ENCODE measurements at regions not wholly inside any gene's neighbourhood (a gene's known extent, or its start where the extent isn't known, plus 50 kb on each side); places are given as distances from the start of the nearest gene placed in this dataset.

DNA sequence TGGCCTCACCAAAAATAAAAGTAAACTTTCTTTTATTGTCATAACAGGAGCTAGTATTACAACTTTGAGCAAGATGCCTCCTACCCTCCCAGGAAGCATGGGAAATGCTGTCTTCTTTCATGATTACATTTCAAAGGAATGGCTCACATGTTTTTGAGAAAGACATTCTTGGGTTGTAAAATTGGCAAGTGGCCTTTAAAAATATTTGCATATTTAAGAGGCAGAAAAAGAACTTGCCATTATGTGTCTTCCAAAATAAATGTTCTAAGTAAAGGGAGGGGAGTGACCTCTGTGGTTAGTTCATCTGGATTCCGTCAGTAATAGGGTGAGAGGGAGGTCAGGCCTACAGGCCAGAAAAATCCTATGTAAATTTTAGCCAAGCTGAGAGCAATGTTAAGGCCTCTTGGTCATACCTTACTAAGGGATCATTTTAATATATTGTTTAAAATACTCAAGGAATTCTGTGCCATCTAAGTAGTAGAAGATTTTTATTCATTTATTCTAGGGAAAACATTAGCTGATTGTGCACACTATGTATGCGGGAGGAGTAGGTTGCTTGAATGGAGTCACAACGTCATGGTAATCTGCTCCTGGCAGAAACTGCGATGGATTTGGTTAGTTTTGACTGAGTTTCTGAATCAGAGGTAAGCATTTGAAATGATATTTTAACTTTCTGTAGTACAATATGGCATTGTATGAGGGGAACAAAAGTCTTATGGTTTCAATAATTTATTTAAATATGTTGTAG lies 1485.7 kb upstream of the CDH9 start:
- TF ChIP-seq, protein P1, sequence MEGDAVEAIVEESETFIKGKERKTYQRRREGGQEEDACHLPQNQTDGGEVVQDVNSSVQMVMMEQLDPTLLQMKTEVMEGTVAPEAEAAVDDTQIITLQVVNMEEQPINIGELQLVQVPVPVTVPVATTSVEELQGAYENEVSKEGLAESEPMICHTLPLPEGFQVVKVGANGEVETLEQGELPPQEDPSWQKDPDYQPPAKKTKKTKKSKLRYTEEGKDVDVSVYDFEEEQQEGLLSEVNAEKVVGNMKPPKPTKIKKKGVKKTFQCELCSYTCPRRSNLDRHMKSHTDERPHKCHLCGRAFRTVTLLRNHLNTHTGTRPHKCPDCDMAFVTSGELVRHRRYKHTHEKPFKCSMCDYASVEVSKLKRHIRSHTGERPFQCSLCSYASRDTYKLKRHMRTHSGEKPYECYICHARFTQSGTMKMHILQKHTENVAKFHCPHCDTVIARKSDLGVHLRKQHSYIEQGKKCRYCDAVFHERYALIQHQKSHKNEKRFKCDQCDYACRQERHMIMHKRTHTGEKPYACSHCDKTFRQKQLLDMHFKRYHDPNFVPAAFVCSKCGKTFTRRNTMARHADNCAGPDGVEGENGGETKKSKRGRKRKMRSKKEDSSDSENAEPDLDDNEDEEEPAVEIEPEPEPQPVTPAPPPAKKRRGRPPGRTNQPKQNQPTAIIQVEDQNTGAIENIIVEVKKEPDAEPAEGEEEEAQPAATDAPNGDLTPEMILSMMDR (IDR thresholded peaks at IDR 0.05): no peak
- no peak for TF ChIP-seq EZH2phosphoT487 (IDR thresholded peaks at IDR 0.05)
- no peak for TF ChIP-seq EZH2 (IDR thresholded peaks at IDR 0.05)
